ENCODE measurements at regions not wholly inside any gene's neighbourhood (a gene's known extent, or its start where the extent isn't known, plus 50 kb on each side); places are given as distances from the start of the nearest gene placed in this dataset.

GRCh38 chr13:75231235-75231634, 250.7 kb downstream of the TBC1D4 start:
- DNase-seq (ENCODE audit: low read depth): no peak

- DNase-seq (ENCODE audit: low read depth): peak; percentile 88
Measured at GRCh38 chr13:75226733-75227435, 255.1 kb downstream of the TBC1D4 start.

DNA sequence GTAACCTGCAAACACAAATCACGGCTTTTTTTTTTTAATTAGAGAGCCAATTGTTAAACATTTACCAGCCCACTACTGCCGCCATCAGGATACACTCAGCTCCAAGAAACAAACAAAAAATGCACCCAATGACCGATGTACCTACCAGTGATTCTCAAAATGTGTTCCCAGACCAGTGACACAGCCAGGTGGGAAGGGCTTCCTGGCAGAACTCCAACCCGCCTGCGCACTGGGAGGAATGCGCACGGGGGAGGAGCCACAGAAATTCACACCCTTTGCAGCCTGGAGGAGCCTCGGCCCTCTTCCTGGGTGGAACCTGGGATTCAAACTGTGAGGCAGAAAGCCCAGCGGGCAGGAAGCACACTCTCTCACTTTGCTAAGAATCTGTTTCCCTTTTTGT, 255.9 kb downstream of the TBC1D4 start:
- peak; percentile 2 for DNase-seq (ENCODE audit: low read depth)

DNA sequence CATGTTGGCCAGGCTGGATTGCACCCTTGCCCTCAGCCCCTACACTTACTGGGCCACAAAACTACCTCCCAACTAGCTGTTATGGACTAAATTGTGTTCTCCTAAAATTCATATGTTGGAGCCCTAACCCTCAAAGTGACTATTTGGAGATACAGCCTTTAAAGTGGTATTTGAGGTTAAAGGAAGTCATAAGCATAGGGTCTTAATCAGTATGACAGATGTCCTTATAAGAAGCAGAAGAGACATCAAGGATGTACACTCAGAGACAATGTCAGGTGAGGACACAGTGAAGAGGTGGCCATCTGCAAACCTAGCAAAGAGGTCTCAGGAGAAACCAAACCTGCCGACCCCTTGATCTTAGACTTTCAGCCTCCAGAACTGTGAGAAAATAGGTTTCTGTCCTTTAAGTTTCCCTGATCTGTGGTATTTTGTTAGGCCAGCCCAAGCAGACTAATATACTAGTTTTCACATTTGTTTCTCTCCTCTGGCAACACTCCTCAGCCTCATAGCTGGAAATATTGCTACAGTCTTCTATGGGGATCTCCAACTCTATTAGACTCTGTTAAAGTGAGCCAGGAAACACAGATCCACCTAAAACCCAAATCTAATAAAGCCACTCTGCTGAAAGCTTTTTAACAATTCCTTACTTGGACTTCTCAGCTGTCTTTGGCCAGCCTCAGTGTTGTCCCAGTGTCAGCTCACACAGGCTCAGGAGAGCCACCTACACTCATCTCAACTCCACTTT, 256.5 kb downstream of the TBC1D4 start:
- DNase-seq (ENCODE audit: low read depth): no peak

GRCh38 chr13:75224053-75224742, 257.8 kb downstream of the TBC1D4 start:
- DNase-seq (ENCODE audit: low read depth): no peak

GRCh38 chr13:75222031-75222430, 259.9 kb downstream of the TBC1D4 start:
- DNase-seq (ENCODE audit: low read depth): peak; percentile 6

DNA sequence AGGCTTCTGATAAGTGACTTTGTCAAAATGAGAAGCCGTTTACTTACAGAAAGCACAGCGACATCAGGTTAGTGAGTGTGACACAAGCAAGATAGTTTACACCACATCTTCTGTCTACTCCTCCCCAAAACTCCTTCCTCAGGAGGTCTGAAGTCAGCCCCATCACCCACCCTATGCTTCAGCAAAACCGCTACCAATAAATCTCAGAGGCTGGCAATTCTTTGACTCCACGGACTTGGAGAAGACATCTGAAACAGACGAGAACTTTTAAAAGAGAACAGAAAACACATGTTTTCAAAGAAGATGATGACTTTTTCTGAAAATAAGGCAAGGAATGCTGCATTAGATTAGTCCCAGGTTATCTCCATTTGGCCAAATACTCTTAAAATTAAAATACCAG, 261.1 kb downstream of the TBC1D4 start:
- no peak for DNase-seq (ENCODE audit: low read depth)

- no peak for DNase-seq (ENCODE audit: low read depth)
Measured at GRCh38 chr13:75220238-75220542, 261.8 kb downstream of the TBC1D4 start.

- peak; percentile 70 for DNase-seq (ENCODE audit: low read depth)
Measured at GRCh38 chr13:75219479-75220237, 262.3 kb downstream of the TBC1D4 start.

- DNase-seq (ENCODE audit: low read depth): peak; percentile 81
Measured at GRCh38 chr13:75217949-75218348, 264.0 kb downstream of the TBC1D4 start.

- DNase-seq (ENCODE audit: low read depth): no peak
Measured at GRCh38 chr13:75216038-75216437, 265.9 kb downstream of the TBC1D4 start.

GRCh38 chr13:75214846-75215245, 267.1 kb downstream of the TBC1D4 start:
- DNase-seq (ENCODE audit: low read depth): no peak

GRCh38 chr13:75202981-75203380, 279.0 kb downstream of the TBC1D4 start:
- no peak for DNase-seq (ENCODE audit: low read depth)

- DNase-seq (ENCODE audit: low read depth): no peak
Measured at GRCh38 chr13:75197803-75198202, 284.2 kb downstream of the TBC1D4 start.

DNA sequence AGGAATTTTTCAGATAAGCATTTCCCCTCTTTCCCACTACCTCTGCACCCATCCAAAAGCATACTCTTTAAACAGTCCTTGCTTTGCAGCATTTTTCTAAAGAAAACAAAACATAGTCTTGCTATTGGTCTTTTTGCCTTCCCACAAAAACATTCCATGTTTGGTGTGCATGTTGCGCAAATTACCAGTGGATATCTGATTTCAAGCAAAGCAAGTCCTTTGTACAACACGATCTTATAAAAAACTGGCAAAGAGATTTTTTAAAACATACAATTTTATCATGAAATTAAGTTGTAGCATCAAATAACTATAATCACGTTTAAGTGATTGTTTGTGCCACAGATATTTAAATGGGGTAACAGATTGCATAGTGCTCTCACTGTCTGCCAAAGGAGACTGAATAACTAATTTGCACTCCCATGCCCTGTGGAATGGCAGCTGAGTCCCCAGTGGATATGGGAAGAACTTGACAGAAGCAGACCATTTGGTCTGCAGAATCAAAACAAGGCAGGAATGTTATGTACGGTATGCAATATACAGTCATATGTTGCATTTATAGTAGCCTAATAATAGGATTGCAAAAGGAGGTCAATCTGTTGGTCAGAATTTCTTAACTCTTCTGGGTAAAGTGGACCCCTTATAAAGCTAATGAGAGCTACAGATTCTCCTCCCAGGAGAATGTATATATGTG, 285.7 kb downstream of the TBC1D4 start:
- peak; percentile 48 for DNase-seq (ENCODE audit: low read depth)

DNA sequence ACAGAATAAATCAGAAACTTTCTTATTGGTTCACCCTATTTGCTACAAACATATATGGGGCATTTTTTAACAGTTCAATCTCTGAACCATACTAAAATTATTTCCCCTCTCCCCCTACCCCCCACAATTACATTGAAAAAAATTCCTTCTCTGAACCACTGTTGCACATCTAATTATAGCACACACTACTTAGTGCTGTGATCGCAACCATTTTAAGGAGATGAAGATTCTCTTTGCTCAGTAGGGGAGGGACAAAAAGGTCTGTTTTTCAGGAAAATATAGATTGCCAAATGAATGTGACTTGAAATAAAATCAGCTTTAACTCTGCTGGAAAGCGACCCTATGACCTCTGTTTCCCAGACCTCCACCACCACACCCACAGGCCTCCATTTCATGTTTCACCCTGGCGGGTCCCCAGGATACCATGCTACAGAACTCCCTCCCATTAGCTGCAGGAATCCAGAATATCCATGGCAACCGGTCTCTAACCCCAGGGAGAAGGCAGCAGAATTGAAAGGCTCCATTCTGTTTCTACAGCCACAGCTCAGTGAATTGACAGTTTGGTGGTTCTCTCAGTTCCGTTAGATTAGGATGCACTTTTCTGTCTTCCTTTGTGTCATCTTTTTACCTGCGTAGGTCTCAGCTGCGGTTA, 286.3 kb downstream of the TBC1D4 start:
- DNase-seq (ENCODE audit: low read depth): no peak

DNA sequence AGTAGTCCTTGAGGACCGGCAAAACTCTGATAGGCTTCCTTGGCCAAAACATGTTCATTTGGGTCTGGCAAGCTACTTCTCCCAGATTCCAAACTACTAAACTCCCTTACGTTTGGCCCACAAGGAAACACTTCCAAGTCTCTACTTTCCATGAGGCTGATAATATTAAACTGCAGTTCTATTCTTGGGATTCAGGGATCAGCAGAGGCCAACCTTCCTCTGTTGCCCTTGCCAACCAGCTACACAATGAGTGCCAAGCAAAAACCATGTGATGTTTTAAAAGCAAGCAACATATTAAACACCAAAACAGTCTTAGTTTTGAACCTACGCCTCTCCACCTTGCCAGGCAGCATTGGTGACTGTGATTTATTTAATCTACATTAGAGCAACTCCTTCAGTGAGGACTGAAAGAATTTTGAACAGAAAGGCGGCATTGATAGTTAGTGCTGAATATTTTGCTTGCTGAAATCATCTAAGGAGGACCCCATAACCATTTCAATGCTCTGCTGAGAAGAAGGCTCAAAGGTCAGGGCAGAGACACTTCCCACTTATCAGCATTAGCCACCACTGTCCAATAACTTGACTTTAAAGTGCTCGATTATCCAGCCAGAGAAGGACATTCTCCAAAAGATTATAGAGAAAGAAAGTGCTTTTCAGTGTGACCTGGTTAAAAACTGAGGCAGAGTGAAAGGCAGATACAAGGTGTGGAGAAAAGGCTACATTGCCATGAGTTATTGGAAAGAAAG, 287.1 kb downstream of the TBC1D4 start:
- DNase-seq (ENCODE audit: low read depth): no peak

GRCh38 chr13:75186379-75186778, 295.6 kb downstream of the TBC1D4 start:
- DNase-seq (ENCODE audit: low read depth): no peak

GRCh38 chr13:75181906-75182305, 300.1 kb downstream of the TBC1D4 start:
- peak; percentile 91 for DNase-seq (ENCODE audit: low read depth)

- DNase-seq (ENCODE audit: low read depth): peak; percentile 86
Measured at GRCh38 chr13:75180805-75181455, 301.0 kb downstream of the TBC1D4 start.

Measured in EH (cell line).